Stimulated activated CD4-positive, alpha-beta T cell treated with anti-CD3 and anti-CD28 coated beads, Interleukin-12 subunit alpha, Interleukin-12 subunit beta, amount 100 ng/mL, for 4 hours (primary cell): ENCODE measurements at regions not wholly inside any gene's neighbourhood (a gene's known extent, or its start where the extent isn't known, plus 50 kb on each side); places are given as distances from the start of the nearest gene placed in this dataset.

Source experiments
- DNase-seq: peaks from one replicate; pipeline ENCODE4 v3.0.0-alpha.2; 2020

- DNase-seq, result no peak
Measured at GRCh38 chr12:5232826-5233500, 189.3 kb downstream of the KCNA5 start.

DNA sequence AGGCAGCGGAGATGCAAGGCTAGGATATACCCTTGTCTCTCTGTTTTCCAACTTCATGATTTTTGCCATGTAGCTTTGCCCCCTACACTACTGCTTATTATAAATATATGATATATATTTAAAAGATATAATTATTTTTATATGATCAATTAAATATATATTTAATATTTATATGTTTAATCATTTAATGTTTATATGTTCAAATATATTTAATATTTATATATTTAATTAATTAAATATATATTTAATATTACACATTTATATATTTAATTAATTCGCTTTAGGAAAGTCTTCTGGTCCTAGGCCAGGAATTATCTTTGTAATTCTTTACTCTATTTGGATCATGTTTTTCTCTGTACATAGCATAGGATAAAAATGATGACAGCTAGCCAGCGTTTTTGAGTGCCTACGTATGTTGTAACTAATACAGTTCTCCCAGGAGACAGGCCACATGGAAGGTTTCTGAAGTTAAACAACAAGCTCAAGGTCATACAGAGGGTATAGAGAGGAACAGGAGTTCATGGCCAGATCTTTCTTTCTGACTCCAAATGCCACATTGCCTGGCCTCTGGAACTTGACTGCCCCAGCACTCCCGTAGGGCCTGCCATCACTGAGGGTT lies 192.5 kb downstream of the KCNA5 start:
- DNase-seq, result no peak

DNA sequence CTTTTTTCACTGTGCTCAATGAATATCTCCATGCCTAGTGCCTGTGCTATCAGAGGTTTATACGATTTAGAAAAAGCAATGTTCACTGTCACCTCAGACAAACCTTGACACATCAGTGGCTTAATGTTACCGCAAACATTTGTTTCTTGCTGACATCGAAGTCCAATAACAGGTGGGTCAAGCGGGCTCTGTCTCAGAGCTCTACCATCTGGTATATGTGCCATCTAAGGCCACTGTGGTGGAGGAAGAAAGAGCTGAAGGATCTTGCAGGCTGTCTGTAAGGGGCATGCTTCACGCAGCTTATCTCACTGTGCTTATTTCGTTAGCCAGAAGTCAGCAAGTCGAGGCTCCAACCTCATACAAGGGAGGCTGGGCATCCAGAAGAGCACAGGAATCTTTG lies 189.5 kb upstream of the NTF3 start:
- no peak for DNase-seq

- no peak for DNase-seq
Measured at GRCh38 chr12:5243014-5243413, 188.9 kb upstream of the NTF3 start.

DNA sequence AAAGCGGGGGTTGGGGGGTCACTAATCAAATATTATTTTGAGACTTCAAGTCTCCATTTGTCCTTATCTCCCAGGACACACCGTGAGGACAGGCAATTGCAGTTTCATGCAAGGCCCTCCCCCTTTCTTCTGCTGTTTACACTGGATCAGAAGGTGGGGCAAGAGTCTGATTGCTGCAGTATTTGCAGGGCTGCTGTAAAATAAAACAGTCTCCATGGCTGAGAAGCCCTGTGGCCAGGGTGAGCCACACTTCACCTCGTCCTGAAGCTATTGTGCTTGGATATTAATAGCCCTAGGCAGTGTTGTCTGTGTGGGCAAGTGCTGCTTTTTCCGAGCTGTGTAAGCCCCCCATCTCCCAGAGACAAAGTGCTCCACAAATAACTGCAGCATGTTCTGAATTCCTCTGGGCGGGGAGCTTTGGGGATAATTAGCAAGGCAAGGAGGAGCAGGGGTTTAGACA lies 187.4 kb upstream of the NTF3 start:
- DNase-seq, result no peak

GRCh38 chr12:5246196-5246595 lies 185.7 kb upstream of the NTF3 start:
- no peak for DNase-seq

- DNase-seq, result no peak
Measured at GRCh38 chr12:5247144-5247543, 184.8 kb upstream of the NTF3 start.

DNA sequence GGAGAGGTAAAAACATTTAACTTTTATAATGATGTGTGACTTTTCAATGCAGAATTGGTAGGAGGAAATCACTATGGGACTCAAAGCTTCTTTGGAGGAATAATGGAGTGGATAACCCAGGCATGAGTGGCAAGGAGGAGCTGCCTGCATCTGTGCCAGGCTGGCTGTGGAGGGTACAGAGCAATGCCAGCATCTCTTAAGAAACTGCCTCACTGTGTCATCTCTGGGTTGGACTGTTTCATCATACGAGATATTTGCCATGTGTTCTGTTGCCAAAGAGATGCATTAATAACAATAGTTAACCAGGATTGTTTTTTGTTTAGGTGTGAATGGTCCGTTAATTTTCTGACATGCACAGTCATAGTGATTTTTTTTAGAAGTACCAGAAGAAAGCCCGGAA lies 183.7 kb upstream of the NTF3 start:
- no peak for DNase-seq

DNA sequence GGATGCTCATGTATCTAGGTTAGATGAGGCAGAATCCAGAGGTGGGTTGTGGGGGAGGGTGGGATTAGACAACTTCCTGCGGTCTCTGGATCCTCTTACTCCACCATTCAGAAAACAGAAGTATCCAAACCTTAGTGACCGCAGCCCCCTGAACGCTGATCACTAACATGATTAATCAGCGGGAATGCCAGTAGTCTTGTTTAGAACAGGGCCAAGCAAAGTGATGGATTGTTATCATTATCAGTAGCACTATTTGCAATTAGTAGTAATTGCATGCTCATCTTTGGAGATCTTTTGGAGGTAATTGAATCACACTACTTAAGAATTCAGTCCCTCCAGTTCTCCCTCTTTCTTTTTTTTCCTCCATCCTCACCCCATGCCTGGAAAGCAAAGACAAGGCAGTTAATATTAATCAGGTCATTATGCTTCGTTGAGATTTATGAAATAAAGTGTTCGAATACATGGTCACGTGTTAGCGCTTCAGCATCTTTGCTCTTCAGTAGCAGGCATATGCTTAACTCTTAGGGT lies 182.8 kb upstream of the NTF3 start:
- no peak for DNase-seq

GRCh38 chr12:5251092-5251491 lies 180.8 kb upstream of the NTF3 start:
- no peak for DNase-seq

- DNase-seq, result no peak
Measured at GRCh38 chr12:5251786-5252185, 180.1 kb upstream of the NTF3 start.

- no peak for DNase-seq
Measured at GRCh38 chr12:5254703-5255102, 177.2 kb upstream of the NTF3 start.

DNA sequence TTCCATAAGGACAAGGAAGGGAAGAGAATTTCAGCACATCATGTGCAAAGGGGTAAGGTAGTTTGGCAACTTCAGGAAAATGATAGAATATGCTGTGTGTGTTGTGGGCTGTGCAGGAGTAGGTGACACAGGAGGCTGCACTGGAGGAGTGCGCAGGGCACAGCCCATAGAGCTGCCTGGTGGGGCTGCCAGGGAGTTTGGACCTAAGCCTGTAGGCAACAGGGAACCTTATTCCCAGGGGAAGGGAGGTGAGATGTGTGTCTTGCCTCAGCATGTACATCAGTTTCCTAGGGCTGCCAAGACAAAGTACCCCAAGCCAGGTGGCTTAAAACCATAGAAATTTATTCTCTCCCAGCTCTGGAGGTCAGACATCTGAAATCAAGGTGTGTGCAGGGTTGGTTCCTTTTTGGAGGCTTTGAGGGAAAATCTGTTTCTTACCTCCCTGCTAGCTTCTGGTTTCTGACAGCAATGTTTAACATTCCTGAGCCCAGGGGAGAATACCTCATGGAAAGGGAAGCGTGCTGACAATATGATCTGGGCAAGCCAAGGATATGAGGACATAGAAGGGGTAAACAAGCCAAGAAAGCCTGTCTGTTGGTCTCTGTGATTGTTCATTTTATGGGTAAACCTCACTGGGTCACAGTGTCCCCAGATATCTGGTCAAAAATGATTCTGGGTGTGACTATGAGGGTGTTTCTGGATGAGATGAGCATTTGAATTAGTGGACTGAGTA lies 174.0 kb upstream of the NTF3 start:
- no peak for DNase-seq

DNA sequence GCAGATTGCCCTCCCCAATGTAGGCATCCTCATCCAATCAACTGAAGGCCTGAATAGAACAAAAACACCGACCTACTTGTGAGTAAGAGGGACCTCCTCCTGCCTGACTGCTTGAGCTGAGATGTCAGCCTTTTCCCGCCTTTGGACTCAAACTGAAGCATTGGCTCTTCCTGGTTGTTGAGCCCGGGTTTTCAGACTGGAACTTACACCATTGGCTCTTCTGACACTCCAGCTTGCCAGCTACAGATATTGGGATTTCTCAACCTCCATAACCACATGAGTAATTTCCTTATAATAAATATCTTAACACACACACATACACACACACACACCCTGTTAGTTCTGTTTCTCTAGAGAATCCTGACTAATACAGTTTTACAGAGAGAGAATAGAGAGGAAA lies 173.4 kb upstream of the NTF3 start:
- DNase-seq, result no peak

GRCh38 chr12:5258926-5259325 lies 173.0 kb upstream of the NTF3 start:
- no peak for DNase-seq

DNA sequence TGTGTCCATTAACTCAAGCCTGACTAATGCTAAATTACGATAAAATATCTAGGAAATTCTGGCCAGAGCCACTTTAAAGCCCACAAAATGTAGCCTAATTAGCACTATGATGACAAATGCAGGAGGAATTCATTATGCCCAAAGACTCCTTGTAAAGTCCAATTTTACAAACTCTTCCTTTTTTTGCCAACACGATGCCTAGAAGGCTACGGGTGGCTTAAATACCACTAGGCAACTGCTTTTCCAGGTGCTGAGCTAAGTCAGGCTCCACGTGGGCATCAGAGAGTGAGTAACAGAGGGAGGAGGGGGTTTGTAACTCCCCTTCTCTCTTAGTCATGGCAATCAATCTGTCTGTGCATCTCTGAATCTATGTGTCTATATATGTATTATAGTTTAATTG lies 172.4 kb upstream of the NTF3 start:
- DNase-seq, result no peak

- no peak for DNase-seq
Measured at GRCh38 chr12:5260086-5260485, 171.8 kb upstream of the NTF3 start.

- DNase-seq, result no peak
Measured at GRCh38 chr12:5260591-5261086, 171.3 kb upstream of the NTF3 start.

DNA sequence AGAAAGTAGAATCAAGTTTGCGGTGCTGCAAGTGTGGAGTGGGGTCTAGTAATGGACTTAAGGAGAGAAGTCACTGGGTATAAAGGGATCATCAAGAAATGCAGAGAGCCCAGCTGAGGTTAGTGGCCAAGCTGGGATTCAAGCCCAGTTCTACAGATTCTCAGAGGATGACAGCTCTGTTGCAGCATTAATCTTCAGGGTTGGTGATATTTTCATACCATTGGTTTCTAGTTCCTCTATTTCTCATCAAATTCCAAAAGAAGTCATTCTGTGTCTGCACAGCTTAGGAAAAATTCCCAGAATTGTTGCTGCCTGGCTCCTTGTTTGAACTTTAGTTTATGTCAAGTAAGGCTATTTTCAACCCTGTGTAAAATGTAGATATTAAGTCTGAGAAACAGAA lies 169.5 kb upstream of the NTF3 start:
- DNase-seq, result no peak

DNA sequence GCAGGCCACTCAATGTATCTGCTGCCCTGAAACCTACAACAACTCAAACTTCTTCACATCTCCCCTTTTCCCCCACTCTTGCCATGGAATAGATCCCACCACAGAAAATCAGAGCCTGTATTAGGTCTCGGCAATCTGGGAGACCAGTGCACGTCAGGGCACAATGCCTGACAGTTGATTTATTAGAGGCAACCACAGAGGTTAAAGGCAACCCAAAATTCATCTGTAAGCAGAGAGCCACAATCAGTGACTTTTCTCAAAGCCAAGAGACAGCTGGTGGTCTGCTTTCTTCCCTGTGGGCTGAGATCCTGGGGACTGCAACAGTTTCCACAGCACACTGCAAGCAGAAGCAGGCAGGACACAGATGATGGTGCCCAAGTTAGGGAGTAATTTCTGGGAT lies 169.0 kb upstream of the NTF3 start:
- DNase-seq, result no peak

- no peak for DNase-seq
Measured at GRCh38 chr12:5264006-5264405, 167.9 kb upstream of the NTF3 start.

DNA sequence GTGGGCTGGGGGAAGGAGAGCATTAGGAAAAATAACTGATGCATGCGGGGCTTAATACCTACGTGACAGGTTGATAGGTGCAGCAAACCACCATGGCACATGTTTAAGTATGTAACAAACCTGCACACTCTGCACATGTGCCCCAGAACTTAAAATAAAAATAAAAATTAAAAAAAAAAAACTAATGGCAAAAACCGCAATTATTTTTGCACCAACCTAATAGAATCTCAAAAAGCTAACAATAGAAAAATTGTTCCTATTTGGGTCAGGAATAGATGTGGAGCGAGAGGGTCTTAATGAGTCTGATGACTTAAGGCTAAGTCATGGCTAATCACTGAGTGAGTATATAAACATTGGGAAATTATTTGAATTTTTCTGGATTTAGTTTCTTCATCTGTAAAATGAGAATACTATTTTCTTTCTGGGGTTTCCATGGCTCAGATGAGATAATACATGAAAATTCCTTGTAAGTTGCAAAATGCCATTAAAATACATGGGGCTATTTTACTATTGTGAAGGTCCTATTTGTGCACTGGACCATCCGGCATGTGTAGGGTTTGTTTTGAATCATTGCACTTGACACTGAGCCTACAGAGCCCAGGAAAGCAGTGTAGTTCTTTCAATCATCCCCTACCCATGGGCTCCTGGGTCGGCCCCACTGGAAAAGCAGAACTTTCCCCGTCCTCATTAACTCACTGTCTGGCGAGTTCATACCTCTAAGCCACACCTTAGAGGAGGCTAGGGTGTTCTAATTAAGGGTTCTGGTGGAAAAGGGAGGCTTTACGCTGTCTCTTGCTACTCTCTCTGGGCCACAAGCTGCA lies 164.1 kb upstream of the NTF3 start:
- no peak for DNase-seq
